ENCODE measurements at regions not wholly inside any gene's neighbourhood (a gene's known extent, or its start where the extent isn't known, plus 50 kb on each side); places are given as distances from the start of the nearest gene placed in this dataset.

DNA sequence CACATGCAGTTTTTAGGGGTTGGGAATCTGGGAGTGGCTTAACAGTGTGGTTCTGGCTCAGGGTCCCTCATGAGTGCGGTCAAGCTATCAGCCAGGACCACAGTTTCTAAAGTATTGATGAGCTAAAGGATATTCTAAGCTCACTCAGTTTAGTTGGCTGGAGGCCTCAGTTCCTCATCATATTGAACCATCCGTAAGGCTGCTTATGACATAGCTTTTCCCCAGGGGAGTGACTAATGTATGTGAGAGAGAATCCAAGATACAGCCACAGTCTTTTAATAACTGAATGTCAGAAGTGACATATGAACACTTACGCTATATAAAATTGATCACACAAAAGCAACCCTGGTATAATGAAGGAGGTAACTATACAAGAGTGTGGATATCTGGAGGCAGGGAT is 245.3 kb downstream of the POLR1F start:
- H3K9me3 ChIP-seq = no peaks in the 10 kb centered on the region
- H3K4me1 ChIP-seq = no peaks in the 10 kb centered on the region
- CTCF ChIA-PET = no interaction called here
- ATAC-seq = no peak
- no peak overlapping the region for H3K27ac ChIP-seq
- FAIRE-seq = no peak
- no peak for DNase-seq (ENCODE audit: low read depth in 1 of 2, low spot score in 1 of 2)
- TF ChIP-seq POLR2AphosphoS2 (conservative IDR thresholded peaks at IDR 0.05; ENCODE audit: low read length) (no peak), BHLHE40 (IDR thresholded peaks at IDR 0.05; ENCODE audit: low read depth, low read length) (no peak), JUN (IDR thresholded peaks at IDR 0.05) (no peak), HOXB13 (CRISPR knock-in tag; IDR thresholded peaks at IDR 0.05; ENCODE audit: low read depth) (no peak), HEYL (CRISPR knock-in tag; IDR thresholded peaks at IDR 0.05) (no peak), TP53 (CRISPR knock-in tag; IDR thresholded peaks at IDR 0.05) (no peak), TFCP2L1 (CRISPR knock-in tag; IDR thresholded peaks at IDR 0.05) (no peak), CBX8 (IDR thresholded peaks at IDR 0.05) (no peak), KDM5A (IDR thresholded peaks at IDR 0.05) (no peak), ZC3H11A (IDR thresholded peaks at IDR 0.05) (no peak), GATA3 (IDR thresholded peaks at IDR 0.05; ENCODE audit: borderline replicate concordance) (no peak), EHMT2 (IDR thresholded peaks at IDR 0.05; ENCODE audit: low read depth) (no peak), KDM1A (IDR thresholded peaks at IDR 0.05; ENCODE audit: low read depth) (no peak), HDAC2 (IDR thresholded peaks at IDR 0.05) (no peak), NR3C1 (IDR thresholded peaks at IDR 0.05) (no peak), NPAS2 (CRISPR knock-in tag; IDR thresholded peaks at IDR 0.05; ENCODE audit: borderline replicate concordance) (no peak)
- POLR2A ChIA-PET = no interaction called here
- no peak overlapping the region for H3K4me2 ChIP-seq
- H3K4me3 ChIP-seq = no peak overlapping the region
- 65% methylated on average over 3 of the region's 3 CpGs for WGBS (ENCODE audit: missing lambda C conversion rate)

DNA sequence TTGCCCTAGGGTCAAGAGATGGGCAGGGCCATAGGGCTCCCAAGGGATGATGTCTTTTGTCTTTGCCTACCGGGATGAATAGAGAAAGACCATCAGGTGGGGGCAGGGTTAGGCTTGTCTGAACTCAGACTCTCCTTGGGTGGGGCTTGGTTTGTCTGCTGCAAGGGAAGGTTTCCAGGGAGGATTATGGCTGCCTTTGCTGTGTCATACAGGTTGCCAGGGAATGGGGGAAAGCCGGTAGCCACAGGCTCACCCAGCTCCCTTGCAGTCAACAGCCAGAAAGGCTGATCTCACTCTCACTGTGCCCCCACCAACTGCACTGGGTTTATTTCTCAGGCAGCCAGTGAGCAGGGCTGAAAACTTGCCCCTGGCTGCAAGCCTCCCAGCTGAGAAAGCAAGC is 253.2 kb downstream of the POLR1F start:
- H3K27ac ChIP-seq = no peak overlapping the region
- ATAC-seq (no peak), DNase-seq (ENCODE audit: low read depth in 1 of 2, low spot score in 1 of 2) (no peak), FAIRE-seq (no peak)
- CTCF ChIA-PET = interaction anchor here (1.4 kb wide), 1 partner anchor 295 kb away, joined by 4 read pairs; no protein-coding TSS in a partner anchor
- peaks cover 5% of the 10 kb centered on the region; the same call in 2 of the 3 replicates for H3K9me3 ChIP-seq
- TF ChIP-seq, protein P1, sequence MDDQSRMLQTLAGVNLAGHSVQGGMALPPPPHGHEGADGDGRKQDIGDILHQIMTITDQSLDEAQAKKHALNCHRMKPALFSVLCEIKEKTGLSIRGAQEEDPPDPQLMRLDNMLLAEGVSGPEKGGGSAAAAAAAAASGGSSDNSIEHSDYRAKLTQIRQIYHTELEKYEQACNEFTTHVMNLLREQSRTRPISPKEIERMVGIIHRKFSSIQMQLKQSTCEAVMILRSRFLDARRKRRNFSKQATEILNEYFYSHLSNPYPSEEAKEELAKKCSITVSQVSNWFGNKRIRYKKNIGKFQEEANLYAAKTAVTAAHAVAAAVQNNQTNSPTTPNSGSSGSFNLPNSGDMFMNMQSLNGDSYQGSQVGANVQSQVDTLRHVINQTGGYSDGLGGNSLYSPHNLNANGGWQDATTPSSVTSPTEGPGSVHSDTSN (IDR thresholded peaks at IDR 0.05) = no peak
- TF ChIP-seq BHLHE40 (IDR thresholded peaks at IDR 0.05; ENCODE audit: low read depth, low read length) (no peak), RNF2 (IDR thresholded peaks at IDR 0.05; ENCODE audit: borderline replicate concordance, low read depth) (no peak), ZFP36 (IDR thresholded peaks at IDR 0.05; ENCODE audit: borderline replicate concordance, partially characterized antibody) (no peak), RCOR1 (IDR thresholded peaks at IDR 0.05; ENCODE audit: low read depth, low read length) (no peak), MAZ (IDR thresholded peaks at IDR 0.05; ENCODE audit: borderline replicate concordance, low read depth, low read length) (no peak), MYC (IDR thresholded peaks at IDR 0.05; ENCODE audit: borderline replicate concordance, low read length) (no peak)
- no peak overlapping the region for H3K4me3 ChIP-seq
- no peak overlapping the region for H3K4me2 ChIP-seq
- WGBS (ENCODE audit: missing lambda C conversion rate) = 0% methylated on average over 1 of the region's 2 CpGs
- H3K4me1 ChIP-seq = no peaks in the 10 kb centered on the region
- POLR2A ChIA-PET = no interaction called here

DNA sequence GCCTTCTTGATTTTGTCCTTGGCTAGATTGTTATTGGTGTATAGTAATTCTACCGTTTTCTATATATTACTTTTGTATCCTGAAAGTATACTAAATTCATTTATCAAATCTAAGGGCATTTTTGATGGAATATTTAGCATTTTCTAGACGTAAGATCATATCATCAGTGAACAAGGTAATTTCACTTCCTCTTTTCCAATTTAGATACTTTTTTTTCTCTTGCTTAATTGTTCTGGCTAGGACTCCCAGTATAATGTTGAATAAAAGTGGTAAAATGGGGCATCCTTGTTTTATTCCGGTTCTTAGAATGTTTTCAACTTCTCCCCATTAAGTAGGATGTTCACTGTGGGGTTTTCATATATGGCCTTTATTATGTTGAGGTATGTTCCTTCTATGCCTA is 260.7 kb downstream of the POLR1F start:
- WGBS (ENCODE audit: missing lambda C conversion rate) = 28% methylated on average over 3 of the region's 3 CpGs
- ChIA-PET CTCF (no interaction called here), POLR2A (no interaction called here)
- no peak overlapping the region for H3K27ac ChIP-seq
- no peak overlapping the region for H3K4me2 ChIP-seq
- no peaks in the 10 kb centered on the region; the same call in 2 of the 3 replicates for H3K9me3 ChIP-seq
- ATAC-seq (no peak), DNase-seq (ENCODE audit: low read depth in 1 of 2, low spot score in 1 of 2) (no peak), FAIRE-seq (no peak)
- H3K4me3 ChIP-seq = no peak overlapping the region
- no peaks in the 10 kb centered on the region for H3K4me1 ChIP-seq
- TF ChIP-seq, protein P1 (IDR thresholded peaks at IDR 0.05) = no peak
- no peak for TF ChIP-seq HEYL (CRISPR knock-in tag; IDR thresholded peaks at IDR 0.05)
- no peak for TF ChIP-seq POLR2AphosphoS2 (conservative IDR thresholded peaks at IDR 0.05; ENCODE audit: low read length)
- TF ChIP-seq, protein P2, sequence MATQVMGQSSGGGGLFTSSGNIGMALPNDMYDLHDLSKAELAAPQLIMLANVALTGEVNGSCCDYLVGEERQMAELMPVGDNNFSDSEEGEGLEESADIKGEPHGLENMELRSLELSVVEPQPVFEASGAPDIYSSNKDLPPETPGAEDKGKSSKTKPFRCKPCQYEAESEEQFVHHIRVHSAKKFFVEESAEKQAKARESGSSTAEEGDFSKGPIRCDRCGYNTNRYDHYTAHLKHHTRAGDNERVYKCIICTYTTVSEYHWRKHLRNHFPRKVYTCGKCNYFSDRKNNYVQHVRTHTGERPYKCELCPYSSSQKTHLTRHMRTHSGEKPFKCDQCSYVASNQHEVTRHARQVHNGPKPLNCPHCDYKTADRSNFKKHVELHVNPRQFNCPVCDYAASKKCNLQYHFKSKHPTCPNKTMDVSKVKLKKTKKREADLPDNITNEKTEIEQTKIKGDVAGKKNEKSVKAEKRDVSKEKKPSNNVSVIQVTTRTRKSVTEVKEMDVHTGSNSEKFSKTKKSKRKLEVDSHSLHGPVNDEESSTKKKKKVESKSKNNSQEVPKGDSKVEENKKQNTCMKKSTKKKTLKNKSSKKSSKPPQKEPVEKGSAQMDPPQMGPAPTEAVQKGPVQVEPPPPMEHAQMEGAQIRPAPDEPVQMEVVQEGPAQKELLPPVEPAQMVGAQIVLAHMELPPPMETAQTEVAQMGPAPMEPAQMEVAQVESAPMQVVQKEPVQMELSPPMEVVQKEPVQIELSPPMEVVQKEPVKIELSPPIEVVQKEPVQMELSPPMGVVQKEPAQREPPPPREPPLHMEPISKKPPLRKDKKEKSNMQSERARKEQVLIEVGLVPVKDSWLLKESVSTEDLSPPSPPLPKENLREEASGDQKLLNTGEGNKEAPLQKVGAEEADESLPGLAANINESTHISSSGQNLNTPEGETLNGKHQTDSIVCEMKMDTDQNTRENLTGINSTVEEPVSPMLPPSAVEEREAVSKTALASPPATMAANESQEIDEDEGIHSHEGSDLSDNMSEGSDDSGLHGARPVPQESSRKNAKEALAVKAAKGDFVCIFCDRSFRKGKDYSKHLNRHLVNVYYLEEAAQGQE (IDR thresholded peaks at IDR 0.05) = no peak
- TF ChIP-seq FOSL2 (IDR thresholded peaks at IDR 0.05) = no peak
- no peak for TF ChIP-seq FOSL2 (CRISPR knock-in tag; IDR thresholded peaks at IDR 0.05)
- no peak for TF ChIP-seq FOXS1 (CRISPR knock-in tag; IDR thresholded peaks at IDR 0.05)
- TF ChIP-seq SMC3 (IDR thresholded peaks at IDR 0.05) = no peak
- TF ChIP-seq GATA3 (IDR thresholded peaks at IDR 0.05; ENCODE audit: borderline replicate concordance) = no peak
- TF ChIP-seq HOXB5 (CRISPR knock-in tag; IDR thresholded peaks at IDR 0.05) = no peak
- TF ChIP-seq HOXB13 (CRISPR knock-in tag; IDR thresholded peaks at IDR 0.05; ENCODE audit: low read depth) = no peak
- TF ChIP-seq KDM5A (IDR thresholded peaks at IDR 0.05) = no peak
- no peak for TF ChIP-seq EP300 (IDR thresholded peaks at IDR 0.05)
- no peak for TF ChIP-seq PHF8 (IDR thresholded peaks at IDR 0.05; ENCODE audit: borderline replicate concordance, low read depth)
- no peak for TF ChIP-seq ESRRA (IDR thresholded peaks at IDR 0.05; ENCODE audit: borderline replicate concordance, low read length)
- no peak for TF ChIP-seq ZC3H11A (IDR thresholded peaks at IDR 0.05)

Data from A549 (cell line).